HEK293 (cell line): ENCODE measurements at regions not wholly inside any gene's neighbourhood (a gene's known extent, or its start where the extent isn't known, plus 50 kb on each side); places are given as distances from the start of the nearest gene placed in this dataset.

ENCODE experiments used
- CTCF ChIA-PET: fragments of 350-600 bp; formaldehyde crosslinking; extraction: SDS; loops from one replicate; lab custom pipeline; 2021; ENCODE audit warnings: antibody characterized with exemption; lab: Yijun Ruan, JAX
- POLR2A ChIA-PET: fragments of 300-600 bp; formaldehyde crosslinking; extraction: SDS; loops from one replicate; lab custom pipeline; 2020; ENCODE audit warnings: antibody characterized with exemption, inconsistent platforms; lab: Yijun Ruan, JAX
- H3K27ac ChIP-seq: fragments of 200-500 bp; sonication (Bioruptor generic); 2 replicates; pipeline ENCODE4 v1.5.1; 2014; ENCODE audit warnings: low read depth, low read length, control low read depth, inconsistent platforms; ENCODE audit errors: extremely low read depth
- H3K36me3 ChIP-seq, 2 experiments: fragments of 200-500 bp in 1 of 2; sonication (Bioruptor generic) in 1 of 2; 1 replicate in 1 of 2; 2 replicates in 1 of 2; pipeline ENCODE4 v1.5.1; 2014 to 2017; ENCODE audit warnings: inconsistent platforms in 2 of 2, low read length in 2 of 2; ENCODE audit not compliant: control insufficient read depth in 2 of 2, insufficient read depth in 1 of 2
- H3K4me1 ChIP-seq: fragments of 200-500 bp; sonication (Bioruptor generic); 2 replicates; pipeline ENCODE4 v1.5.1; 2014; ENCODE audit warnings: mild to moderate bottlenecking, low read length, inconsistent platforms; ENCODE audit not compliant: control insufficient read depth, insufficient read depth
- H3K4me3 ChIP-seq: 2 replicates; pipeline ENCODE4 v1.5.1; 2011; ENCODE audit warnings: low read depth, mild to moderate bottlenecking, control low read depth, low read length, moderate library complexity
- H3K9me3 ChIP-seq: fragments of 200-500 bp; sonication (Bioruptor generic); 2 replicates; pipeline ENCODE4 v1.5.1; 2014; ENCODE audit warnings: low read depth, low read length, inconsistent platforms; ENCODE audit not compliant: control insufficient read depth, insufficient read depth
- FEZF1 ChIP-seq: fragments of 450-650 bp; formaldehyde crosslinking; IDR thresholded peaks from 2 replicates; pipeline ENCODE4 v1.5.1; 2016; ENCODE audit warnings: missing biosample characterization, missing genetic modification characterization
- PRDM10 ChIP-seq: fragments of 450-650 bp; formaldehyde crosslinking; IDR thresholded peaks from 2 replicates; pipeline ENCODE4 v1.5.1; 2016; ENCODE audit warnings: missing biosample characterization, missing genetic modification characterization
- SCRT1 ChIP-seq: fragments of 450-650 bp; formaldehyde crosslinking; IDR thresholded peaks from 2 replicates; pipeline ENCODE4 v1.5.1; 2016; ENCODE audit warnings: missing biosample characterization, missing genetic modification characterization, borderline replicate concordance
- SCRT2 ChIP-seq: fragments of 450-650 bp; formaldehyde crosslinking; IDR thresholded peaks from 2 replicates; pipeline ENCODE4 v1.5.1; 2016; ENCODE audit warnings: missing biosample characterization, missing genetic modification characterization
- ZNF132 ChIP-seq: fragments of 450-650 bp; formaldehyde crosslinking; IDR thresholded peaks from 2 replicates; pipeline ENCODE4 v1.5.1; 2017; ENCODE audit warnings: missing biosample characterization, missing genetic modification characterization, borderline replicate concordance
- ZNF18 ChIP-seq: fragments of 450-650 bp; formaldehyde crosslinking; IDR thresholded peaks from 2 replicates; pipeline ENCODE4 v1.5.1; 2016; ENCODE audit warnings: missing biosample characterization, missing genetic modification characterization
- ZNF302 ChIP-seq: fragments of 450-650 bp; formaldehyde crosslinking; IDR thresholded peaks from 2 replicates; pipeline ENCODE4 v1.5.1; 2016; ENCODE audit warnings: missing biosample characterization, missing genetic modification characterization, low read depth
- ZNF341 ChIP-seq: fragments of 450-650 bp; formaldehyde crosslinking; IDR thresholded peaks from 2 replicates; pipeline ENCODE4; 2016; ENCODE audit warnings: low read depth, missing biosample characterization, missing genetic modification characterization
- ZNF37A ChIP-seq: fragments of 450-650 bp; IDR thresholded peaks from 2 replicates; pipeline ENCODE4 v1.5.1; 2018; ENCODE audit warnings: missing biosample characterization, missing genetic modification characterization
- ZNF610 ChIP-seq: fragments of 450-650 bp; formaldehyde crosslinking; IDR thresholded peaks from 2 replicates; pipeline ENCODE4 v1.5.1; 2016; ENCODE audit warnings: missing biosample characterization, missing genetic modification characterization, borderline replicate concordance
- ZNF660 ChIP-seq: fragments of 450-650 bp; IDR thresholded peaks from 2 replicates; pipeline ENCODE4 v1.5.1; 2018; ENCODE audit warnings: missing biosample characterization, mild to moderate bottlenecking, missing genetic modification characterization
- ZNF792 ChIP-seq: fragments of 450-650 bp; formaldehyde crosslinking; IDR thresholded peaks from 2 replicates; pipeline ENCODE4 v1.5.1; 2016; ENCODE audit warnings: missing biosample characterization, missing genetic modification characterization

GRCh38 chr1:58149271-58149812 lies 397.2 kb downstream of the OMA1 start (continued):
- TF ChIP-seq ZNF18: no peak
- no peak for TF ChIP-seq ZNF610 (tag by site-specific recombination)
- TF ChIP-seq ZNF792 (tag by site-specific recombination): no peak
- TF ChIP-seq ZNF660 (tag by site-specific recombination): no peak

- no peak overlapping the region for H3K27ac ChIP-seq
- no peaks in the 10 kb centered on the region for H3K9me3 ChIP-seq
- no peak for TF ChIP-seq ZNF37A (tag by site-specific recombination)
- CTCF ChIA-PET: interaction anchor here (1.1 kb wide), 1 partner anchor 19 kb away, joined by 3 read pairs; no protein-coding TSS in a partner anchor
- POLR2A ChIA-PET: no interaction called here
- H3K36me3 ChIP-seq: no peaks in the 10 kb centered on the region
- H3K4me3 ChIP-seq: no peak overlapping the region
- H3K4me1 ChIP-seq: no peaks in the 10 kb centered on the region
Observed at GRCh38 chr1:58144698-58145270, 401.7 kb downstream of the OMA1 start.

GRCh38 chr1:58143972-58144697 lies 402.4 kb downstream of the OMA1 start:
- no peak overlapping the region for H3K27ac ChIP-seq

GRCh38 chr1:58136387-58136786 lies 410.1 kb downstream of the OMA1 start:
- POLR2A ChIA-PET: no interaction called here
- CTCF ChIA-PET: no interaction called here
- H3K4me3 ChIP-seq: no peak overlapping the region
- no peaks in the 10 kb centered on the region for H3K9me3 ChIP-seq
- TF ChIP-seq SCRT2 (tag by site-specific recombination): peak; percentile 83
- TF ChIP-seq PRDM10 (tag by site-specific recombination): no peak
- TF ChIP-seq SCRT1: peak; percentile 65
- H3K36me3 ChIP-seq: no peaks in the 10 kb centered on the region
- H3K27ac ChIP-seq: no peak overlapping the region
- no peaks in the 10 kb centered on the region for H3K4me1 ChIP-seq

More at GRCh38 chr1:58143972-58144697, 402.4 kb downstream of the OMA1 start:
- TF ChIP-seq ZNF302 (tag by site-specific recombination): no peak
- TF ChIP-seq FEZF1 (tag by site-specific recombination): no peak
- TF ChIP-seq ZNF132 (tag by site-specific recombination): no peak
- TF ChIP-seq ZNF341 (tag by site-specific recombination): no peak
- Histone ChIP-seq H3K36me3 (no peaks in the 10 kb centered on the region), H3K4me1 (no peaks in the 10 kb centered on the region), H3K4me3 (no peak overlapping the region), H3K9me3 (no peaks in the 10 kb centered on the region)
- CTCF ChIA-PET: interaction anchor here (1.0 to 1.1 kb wide), 2 partner anchors 11 to 19 kb away, joined by 3 read pairs; no protein-coding TSS in a partner anchor
- POLR2A ChIA-PET: no interaction called here
